PC-3 (cell line): ENCODE measurements at regions not wholly inside any gene's neighbourhood (a gene's known extent, or its start where the extent isn't known, plus 50 kb on each side); places are given as distances from the start of the nearest gene placed in this dataset.

Experiments used
- ATAC-seq: fragments of 200-7000 bp; cut with Tn5 transposase; 2 replicates; pipeline ENCODE4 v1.9.1; 2020; ENCODE audit warnings: mild to moderate bottlenecking, moderate library complexity
- BruUV-seq: library from RNA; stranded (reverse); fragments of 400-500 nt; replicated peaks from 2 replicates; lab custom pipeline; 2021; lab: Mats Ljungman, UMichigan
- CTCF ChIA-PET: fragments of 300-600 bp; sonication (Branson Sonifier 250); formaldehyde crosslinking; loops from one replicate; lab custom pipeline; 2022; ENCODE audit warnings: antibody characterized with exemption; lab: Charles Lee
- POLR2A ChIA-PET: fragments of 300-600 bp; sonication (Branson Sonifier 250); formaldehyde crosslinking; loops from one replicate; lab custom pipeline; 2022; ENCODE audit warnings: antibody characterized with exemption; ENCODE audit not compliant: unreplicated experiment; lab: Charles Lee
- DNase-seq: peaks from one replicate; pipeline ENCODE4 v3.0.0-alpha.2; 2015
- H2AFZ ChIP-seq: fragments of 300-600 bp; sonication (generic); 2 replicates; pipeline ENCODE4 v1.6.0; 2016; ENCODE audit warnings: antibody characterized with exemption, low read length
- H3F3A ChIP-seq: fragments of 300-600 bp; sonication (generic); one replicate; pipeline ENCODE4 v1.6.0; 2017; ENCODE audit warnings: antibody characterized with exemption, low read length, control low read depth, mild to moderate bottlenecking; ENCODE audit not compliant: unreplicated experiment
- H3K27ac ChIP-seq: fragments of 300-600 bp; sonication (generic); 2 replicates; pipeline ENCODE4 v1.5.1; 2016; ENCODE audit warnings: mild to moderate bottlenecking, low read length
- H3K27me3 ChIP-seq: fragments of 300-600 bp; sonication (generic); 2 replicates; pipeline ENCODE4 v1.6.1; 2016; ENCODE audit warnings: low read length, mixed read lengths
- H3K36me3 ChIP-seq: fragments of 300-600 bp; sonication (generic); 2 replicates; pipeline ENCODE4 v1.6.1; 2016; ENCODE audit warnings: low read depth, mixed run types, low read length, mixed read lengths
- H3K4me1 ChIP-seq: fragments of 300-600 bp; sonication (generic); 2 replicates; pipeline ENCODE4 v1.5.1; 2016; ENCODE audit warnings: low read length; ENCODE audit not compliant: insufficient read depth
- H3K4me2 ChIP-seq: fragments of 300-600 bp; sonication (generic); 2 replicates; pipeline ENCODE4 v1.6.0; 2016; ENCODE audit warnings: low read length
- H3K4me3 ChIP-seq: fragments of 300-600 bp; sonication (generic); 2 replicates; pipeline ENCODE4 v1.5.1; 2016; ENCODE audit warnings: mild to moderate bottlenecking, low read length, mixed read lengths
- H3K79me2 ChIP-seq: fragments of 300-600 bp; sonication (generic); 2 replicates; pipeline ENCODE4 v1.6.1; 2017; ENCODE audit warnings: low read length, mixed read lengths
- H3K9ac ChIP-seq: fragments of 300-600 bp; sonication (generic); 2 replicates; pipeline ENCODE4 v1.6.0; 2016; ENCODE audit warnings: mild to moderate bottlenecking, low read length
- H3K9me2 ChIP-seq: fragments of 300-600 bp; sonication (generic); replicated peaks from 2 replicates; pipeline ENCODE4 v1.6.1; 2016; ENCODE audit warnings: mixed run types, low read length, mixed read lengths
- H3K9me3 ChIP-seq: fragments of 300-600 bp; sonication (generic); 2 replicates; pipeline ENCODE4 v1.6.1; 2016; ENCODE audit warnings: low read length, mixed read lengths
- H4K20me1 ChIP-seq: fragments of 300-600 bp; sonication (generic); 2 replicates; pipeline ENCODE4 v1.6.1; 2016; ENCODE audit warnings: low read length, mixed read lengths
- EZH2 ChIP-seq: fragments of 300-600 bp; sonication (generic); IDR thresholded peaks from one replicate; pipeline ENCODE4 v1.6.1; 2017; ENCODE audit warnings: antibody characterized with exemption, mild to moderate bottlenecking, low read length; ENCODE audit not compliant: unreplicated experiment
- EZH2phosphoT487 ChIP-seq: fragments of 300-600 bp; sonication (generic); IDR thresholded peaks from 2 replicates; pipeline ENCODE4 v1.6.1; 2018; ENCODE audit warnings: mild to moderate bottlenecking, antibody characterized with exemption, low read length, borderline replicate concordance
- intact Hi-C: fragments of 100-400 bp; cut with micrococcal nuclease; formaldehyde crosslinking; loops from 2 replicates; pipeline ENCODE4 v1.9.0; 2023
- TF ChIP-seq, protein P1 (sequence below): fragments of 300-600 bp; sonication (generic); conservative IDR thresholded peaks from 2 replicates; pipeline ENCODE4 v1.5.1; 2017; ENCODE audit warnings: antibody characterized with exemption, low read depth, mild to moderate bottlenecking, low read length

DNA sequence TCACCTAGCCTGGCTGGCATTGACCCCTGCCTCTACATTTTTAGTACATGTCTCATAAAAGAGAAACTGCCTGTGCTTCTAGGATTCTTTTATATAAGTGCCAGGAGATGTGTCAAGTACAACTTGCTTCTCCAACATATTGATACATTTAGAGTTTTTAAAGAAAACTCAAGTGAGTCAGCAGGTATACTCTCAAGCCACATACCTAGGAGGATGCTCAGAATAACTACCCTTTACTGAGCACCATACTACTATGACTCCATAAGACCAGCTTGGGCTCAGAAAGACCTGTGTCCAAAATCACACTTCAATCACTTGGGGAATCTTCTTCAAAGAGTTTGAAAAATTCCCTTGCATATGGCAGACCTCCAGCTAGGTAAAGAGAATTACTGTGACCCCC, 389.8 kb upstream of the SLC24A2 start:
- no TSS peak for BruUV-seq
- Histone ChIP-seq H3F3A (no peaks in the 10 kb centered on the region), H3K36me3 (no peaks in the 10 kb centered on the region), H3K4me2 (no peak overlapping the region), H3K27ac (no peak overlapping the region), H3K9me3 (no peaks in the 10 kb centered on the region), H3K9me2 (no peaks in the 10 kb centered on the region), H3K4me3 (no peak overlapping the region), H3K4me1 (no peaks in the 10 kb centered on the region), H3K9ac (no peak overlapping the region), H4K20me1 (no peaks in the 10 kb centered on the region), H3K27me3 (peaks cover 15% of the 10 kb centered on the region), H3K79me2 (no peaks in the 10 kb centered on the region), H2AFZ (no peak overlapping the region)
- intact Hi-C loops = no loop called here
- DNase-seq (no peak), ATAC-seq (no peak)
- POLR2A ChIA-PET = no interaction called here
- TF ChIP-seq EZH2 = no peak
- TF ChIP-seq, protein P1, sequence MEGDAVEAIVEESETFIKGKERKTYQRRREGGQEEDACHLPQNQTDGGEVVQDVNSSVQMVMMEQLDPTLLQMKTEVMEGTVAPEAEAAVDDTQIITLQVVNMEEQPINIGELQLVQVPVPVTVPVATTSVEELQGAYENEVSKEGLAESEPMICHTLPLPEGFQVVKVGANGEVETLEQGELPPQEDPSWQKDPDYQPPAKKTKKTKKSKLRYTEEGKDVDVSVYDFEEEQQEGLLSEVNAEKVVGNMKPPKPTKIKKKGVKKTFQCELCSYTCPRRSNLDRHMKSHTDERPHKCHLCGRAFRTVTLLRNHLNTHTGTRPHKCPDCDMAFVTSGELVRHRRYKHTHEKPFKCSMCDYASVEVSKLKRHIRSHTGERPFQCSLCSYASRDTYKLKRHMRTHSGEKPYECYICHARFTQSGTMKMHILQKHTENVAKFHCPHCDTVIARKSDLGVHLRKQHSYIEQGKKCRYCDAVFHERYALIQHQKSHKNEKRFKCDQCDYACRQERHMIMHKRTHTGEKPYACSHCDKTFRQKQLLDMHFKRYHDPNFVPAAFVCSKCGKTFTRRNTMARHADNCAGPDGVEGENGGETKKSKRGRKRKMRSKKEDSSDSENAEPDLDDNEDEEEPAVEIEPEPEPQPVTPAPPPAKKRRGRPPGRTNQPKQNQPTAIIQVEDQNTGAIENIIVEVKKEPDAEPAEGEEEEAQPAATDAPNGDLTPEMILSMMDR = no peak
- no peak for TF ChIP-seq EZH2phosphoT487
- CTCF ChIA-PET = no interaction called here

DNA sequence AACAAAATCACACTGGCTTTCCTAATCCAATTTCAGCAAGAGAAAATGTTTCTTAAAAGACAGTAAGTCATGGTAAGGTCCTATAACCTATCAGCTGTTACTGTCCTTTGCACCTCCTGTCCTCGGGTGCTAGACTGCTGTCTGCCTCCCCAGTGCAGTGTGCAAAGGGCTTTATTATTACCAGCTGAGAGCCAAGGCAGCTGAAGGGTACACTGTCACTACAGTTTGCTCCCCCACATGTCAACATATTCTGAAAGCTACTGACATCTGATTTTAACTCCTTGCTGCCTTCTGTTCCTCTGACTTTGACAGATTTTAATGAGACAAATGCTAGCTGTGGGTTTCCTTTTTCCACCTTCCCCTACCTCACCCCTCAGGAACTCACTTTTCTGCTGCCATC, 389.4 kb upstream of the SLC24A2 start:
- no peaks in the 10 kb centered on the region for H3K9me3 ChIP-seq
- no peak overlapping the region for H2AFZ ChIP-seq
- H3K4me3 ChIP-seq = no peak overlapping the region
- TF ChIP-seq EZH2phosphoT487 = no peak
- no peak for TF ChIP-seq EZH2
- TF ChIP-seq, protein P1 = no peak
- H3K4me1 ChIP-seq = no peaks in the 10 kb centered on the region
- H3K9me2 ChIP-seq = no peaks in the 10 kb centered on the region
- H3K27ac ChIP-seq = no peak overlapping the region
- no peaks in the 10 kb centered on the region for H3K36me3 ChIP-seq
- peaks cover 17% of the 10 kb centered on the region for H3K27me3 ChIP-seq
- CTCF ChIA-PET = no interaction called here
- H3K9ac ChIP-seq = no peak overlapping the region
- no peaks in the 10 kb centered on the region for H3K79me2 ChIP-seq
- no peaks in the 10 kb centered on the region for H4K20me1 ChIP-seq
- no peak for DNase-seq
- no peak for ATAC-seq
- no TSS peak for BruUV-seq
- POLR2A ChIA-PET = no interaction called here
- no peak overlapping the region for H3K4me2 ChIP-seq
- intact Hi-C loops = no loop called here
- H3F3A ChIP-seq = no peaks in the 10 kb centered on the region

DNA sequence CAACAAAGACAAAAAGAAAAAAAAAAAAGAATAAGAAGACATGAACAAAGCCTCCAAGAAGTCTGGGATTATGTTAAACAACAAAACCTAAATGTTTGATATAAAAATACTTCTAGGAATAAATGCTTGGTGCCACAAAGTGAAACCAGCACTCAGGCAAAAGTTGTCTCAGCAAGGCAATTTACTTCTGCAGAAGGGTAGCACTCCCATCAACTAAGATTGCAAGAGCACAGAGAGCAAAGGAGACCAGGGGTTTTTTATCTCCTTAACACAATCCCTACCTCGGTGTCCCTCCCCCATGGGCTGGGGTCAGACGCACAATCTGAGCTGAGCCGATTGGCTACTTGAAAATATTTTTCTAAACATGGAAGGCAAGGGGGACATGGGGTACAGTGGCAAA, 381.3 kb upstream of the SLC24A2 start:
- Histone ChIP-seq H4K20me1 (no peaks in the 10 kb centered on the region), H3K27ac (no peak overlapping the region), H3K79me2 (no peaks in the 10 kb centered on the region), H3K27me3 (0 out of 2 replicates have a peak, but pooled peaks cover 4% of the 10 kb centered on the region), H3K9me2 (no peaks in the 10 kb centered on the region), H3K4me2 (no peak overlapping the region), H3K4me1 (no peaks in the 10 kb centered on the region), H3K9me3 (peaks cover 4% of the 10 kb centered on the region; the same call in 1 of the 2 replicates), H3F3A (no peaks in the 10 kb centered on the region), H2AFZ (no peak overlapping the region), H3K9ac (no peak overlapping the region), H3K36me3 (no peaks in the 10 kb centered on the region), H3K4me3 (no peak overlapping the region)
- POLR2A ChIA-PET = no interaction called here
- intact Hi-C loops = no loop called here
- no peak for ATAC-seq
- no TSS peak for BruUV-seq
- no peak for DNase-seq
- CTCF ChIA-PET = no interaction called here
- TF ChIP-seq EZH2phosphoT487 (no peak), EZH2 (no peak)
- TF ChIP-seq, protein P1 = no peak
